ENCODE measurements at regions not wholly inside any gene's neighbourhood (a gene's known extent, or its start where the extent isn't known, plus 50 kb on each side); places are given as distances from the start of the nearest gene placed in this dataset.
"Not testable (repeated sequence)": the region's sequence is repeated elsewhere in the genome, so short reads cannot be mapped to it uniquely, and the experiment has no call there.

- no peak for DNase-seq
- no peaks in the 10 kb centered on the region for H3K4me1 ChIP-seq (ENCODE audit: control insufficient read depth, insufficient read depth, low read depth, low read length)
- no peak overlapping the region for H2BK12ac ChIP-seq (ENCODE audit: low read length in 2 of 2)
- no peaks in the 10 kb centered on the region for H3K27me3 ChIP-seq (ENCODE audit: control insufficient read depth in 1 of 2, insufficient read depth in 1 of 2, low read length in 2 of 2)
- H2BK120ac ChIP-seq (ENCODE audit: low read depth, low read length): no peak overlapping the region
- no peak overlapping the region for H4K91ac ChIP-seq (ENCODE audit: low read length)
- H3K4ac ChIP-seq (ENCODE audit: low read depth in 1 of 2, low read length in 2 of 2): no peak overlapping the region
- no peak overlapping the region for H4K8ac ChIP-seq (ENCODE audit: low read length)
- no peak overlapping the region for H3K18ac ChIP-seq (ENCODE audit: low read depth in 1 of 2, low read length in 2 of 2)
- no peak overlapping the region for H3K4me2 ChIP-seq (ENCODE audit: low read length, poor library complexity, severe bottlenecking)
- 100% methylated on average over 1 of the region's 1 CpG for WGBS
- H3K27ac ChIP-seq (ENCODE audit: low read length, poor library complexity, severe bottlenecking): no peak overlapping the region
- no peak overlapping the region for H3K23ac ChIP-seq (ENCODE audit: low read length in 2 of 2)
- H3K14ac ChIP-seq (ENCODE audit: low read length in 2 of 2): no peak overlapping the region
- H3K9me3 ChIP-seq (ENCODE audit: control insufficient read depth, low read length): no peaks in the 10 kb centered on the region
- no peak overlapping the region for H2AFZ ChIP-seq (ENCODE audit: low read depth, low read length)
- no peak overlapping the region for H2AK5ac ChIP-seq (ENCODE audit: low read length, severe bottlenecking)
- H2BK5ac ChIP-seq (ENCODE audit: low read depth, low read length, poor library complexity, severe bottlenecking): no peak overlapping the region
- no peak overlapping the region for H3K4me3 ChIP-seq (ENCODE audit: insufficient read depth in 1 of 2, low read depth in 1 of 2, low read length in 2 of 2)
- no peak overlapping the region for H3K9ac ChIP-seq (ENCODE audit: low read length)
- H3K36me3 ChIP-seq (ENCODE audit: control insufficient read depth in 1 of 2, insufficient read depth in 2 of 2, low read depth in 1 of 2, low read length in 2 of 2): no peaks in the 10 kb centered on the region
- no peak overlapping the region for H2BK15ac ChIP-seq (ENCODE audit: low read depth, poor library complexity, severe bottlenecking)
- no peaks in the 10 kb centered on the region for H3K79me1 ChIP-seq (replicated peaks; ENCODE audit: low read length, poor library complexity, severe bottlenecking)
Observed at GRCh38 chr18:38496222-38496793, 930.7 kb upstream of the CELF4 start.

GRCh38 chr18:38494065-38494464 lies 928.5 kb upstream of the CELF4 start:
- WGBS: 39% methylated on average over 2 of the region's 2 CpGs
- Histone ChIP-seq H2AK5ac (ENCODE audit: low read length, severe bottlenecking) (no peak overlapping the region), H3K18ac (ENCODE audit: low read depth in 1 of 2, low read length in 2 of 2) (no peak overlapping the region)

GRCh38 chr18:38491195-38491594 lies 925.6 kb upstream of the CELF4 start:
- H4K8ac ChIP-seq (ENCODE audit: low read length): no peak overlapping the region
- H2BK15ac ChIP-seq (ENCODE audit: low read depth, poor library complexity, severe bottlenecking): no peak overlapping the region
- H4K91ac ChIP-seq (ENCODE audit: low read length): no peak overlapping the region
- no peak overlapping the region for H2BK5ac ChIP-seq (ENCODE audit: low read depth, low read length, poor library complexity, severe bottlenecking)
- no peak overlapping the region for H3K4me2 ChIP-seq (ENCODE audit: low read length, poor library complexity, severe bottlenecking)
- 100% methylated on average over 3 of the region's 4 CpGs for WGBS
- H3K79me1 ChIP-seq (replicated peaks; ENCODE audit: low read length, poor library complexity, severe bottlenecking): no peaks in the 10 kb centered on the region
- no peaks in the 10 kb centered on the region for H3K36me3 ChIP-seq (ENCODE audit: control insufficient read depth in 1 of 2, insufficient read depth in 2 of 2, low read depth in 1 of 2, low read length in 2 of 2)
- H2AK5ac ChIP-seq (ENCODE audit: low read length, severe bottlenecking): no peak overlapping the region
- no peaks in the 10 kb centered on the region for H3K4me1 ChIP-seq (ENCODE audit: control insufficient read depth, insufficient read depth, low read depth, low read length)
- H3K27me3 ChIP-seq (ENCODE audit: control insufficient read depth in 1 of 2, insufficient read depth in 1 of 2, low read length in 2 of 2): no peaks in the 10 kb centered on the region
- H3K27ac ChIP-seq (ENCODE audit: low read length, poor library complexity, severe bottlenecking): no peak overlapping the region
- no peaks in the 10 kb centered on the region for H3K9me3 ChIP-seq (ENCODE audit: control insufficient read depth, low read length)
- no peak overlapping the region for H2AFZ ChIP-seq (ENCODE audit: low read depth, low read length)
- H3K9ac ChIP-seq (ENCODE audit: low read length): no peak overlapping the region
- H3K18ac ChIP-seq (ENCODE audit: low read depth in 1 of 2, low read length in 2 of 2): no peak overlapping the region
- no peak overlapping the region for H3K4ac ChIP-seq (ENCODE audit: low read depth in 1 of 2, low read length in 2 of 2)
- H3K4me3 ChIP-seq (ENCODE audit: insufficient read depth in 1 of 2, low read depth in 1 of 2, low read length in 2 of 2): no peak overlapping the region
- H2BK120ac ChIP-seq (ENCODE audit: low read depth, low read length): no peak overlapping the region
- no peak overlapping the region for H3K23ac ChIP-seq (ENCODE audit: low read length in 2 of 2)
- no peak overlapping the region for H2BK12ac ChIP-seq (ENCODE audit: low read length in 2 of 2)
- no peak for DNase-seq
- no peak overlapping the region for H3K14ac ChIP-seq (ENCODE audit: low read length in 2 of 2)

More at GRCh38 chr18:38494065-38494464, 928.5 kb upstream of the CELF4 start:
- H3K14ac ChIP-seq (ENCODE audit: low read length in 2 of 2): no peak overlapping the region
- no peak overlapping the region for H3K4ac ChIP-seq (ENCODE audit: low read depth in 1 of 2, low read length in 2 of 2)
- no peak overlapping the region for H2AFZ ChIP-seq (ENCODE audit: low read depth, low read length)
- H3K4me2 ChIP-seq (ENCODE audit: low read length, poor library complexity, severe bottlenecking): no peak overlapping the region
- no peak overlapping the region for H3K23ac ChIP-seq (ENCODE audit: low read length in 2 of 2)
- no peak overlapping the region for H2BK15ac ChIP-seq (ENCODE audit: low read depth, poor library complexity, severe bottlenecking)
- H3K36me3 ChIP-seq (ENCODE audit: control insufficient read depth in 1 of 2, insufficient read depth in 2 of 2, low read depth in 1 of 2, low read length in 2 of 2): no peaks in the 10 kb centered on the region
- no peak overlapping the region for H2BK5ac ChIP-seq (ENCODE audit: low read depth, low read length, poor library complexity, severe bottlenecking)
- no peak overlapping the region for H4K91ac ChIP-seq (ENCODE audit: low read length)
- H3K27ac ChIP-seq (ENCODE audit: low read length, poor library complexity, severe bottlenecking): no peak overlapping the region
- H3K9ac ChIP-seq (ENCODE audit: low read length): no peak overlapping the region
- no peaks in the 10 kb centered on the region for H3K27me3 ChIP-seq (ENCODE audit: control insufficient read depth in 1 of 2, insufficient read depth in 1 of 2, low read length in 2 of 2)
- no peak overlapping the region for H2BK12ac ChIP-seq (ENCODE audit: low read length in 2 of 2)
- no peaks in the 10 kb centered on the region for H3K9me3 ChIP-seq (ENCODE audit: control insufficient read depth, low read length)
- H4K8ac ChIP-seq (ENCODE audit: low read length): no peak overlapping the region
- no peaks in the 10 kb centered on the region for H3K79me1 ChIP-seq (replicated peaks; ENCODE audit: low read length, poor library complexity, severe bottlenecking)
- no peak overlapping the region for H3K4me3 ChIP-seq (ENCODE audit: insufficient read depth in 1 of 2, low read depth in 1 of 2, low read length in 2 of 2)
- H2BK120ac ChIP-seq (ENCODE audit: low read depth, low read length): no peak overlapping the region
- no peaks in the 10 kb centered on the region for H3K4me1 ChIP-seq (ENCODE audit: control insufficient read depth, insufficient read depth, low read depth, low read length)
- DNase-seq: no peak

GRCh38 chr18:38489721-38490120 lies 924.1 kb upstream of the CELF4 start:
- H3K9me3 ChIP-seq (ENCODE audit: control insufficient read depth, low read length); H2AFZ ChIP-seq (ENCODE audit: low read depth, low read length); H2BK12ac ChIP-seq (ENCODE audit: low read length in 2 of 2); H3K27ac ChIP-seq (ENCODE audit: low read length, poor library complexity, severe bottlenecking); H3K9ac ChIP-seq (ENCODE audit: low read length); H3K36me3 ChIP-seq (ENCODE audit: control insufficient read depth in 1 of 2, insufficient read depth in 2 of 2, low read depth in 1 of 2, low read length in 2 of 2); H3K18ac ChIP-seq (ENCODE audit: low read depth in 1 of 2, low read length in 2 of 2); H2BK5ac ChIP-seq (ENCODE audit: low read depth, low read length, poor library complexity, severe bottlenecking); H3K4ac ChIP-seq (ENCODE audit: low read depth in 1 of 2, low read length in 2 of 2); DNase-seq; H3K23ac ChIP-seq (ENCODE audit: low read length in 2 of 2); H4K8ac ChIP-seq (ENCODE audit: low read length); H3K79me1 ChIP-seq (replicated peaks; ENCODE audit: low read length, poor library complexity, severe bottlenecking); H2AK5ac ChIP-seq (ENCODE audit: low read length, severe bottlenecking); H2BK120ac ChIP-seq (ENCODE audit: low read depth, low read length); H3K4me1 ChIP-seq (ENCODE audit: control insufficient read depth, insufficient read depth, low read depth, low read length); H3K4me2 ChIP-seq (ENCODE audit: low read length, poor library complexity, severe bottlenecking); H2BK15ac ChIP-seq (ENCODE audit: low read depth, poor library complexity, severe bottlenecking); H3K27me3 ChIP-seq (ENCODE audit: control insufficient read depth in 1 of 2, insufficient read depth in 1 of 2, low read length in 2 of 2); H3K4me3 ChIP-seq (ENCODE audit: insufficient read depth in 1 of 2, low read depth in 1 of 2, low read length in 2 of 2); H4K91ac ChIP-seq (ENCODE audit: low read length); H3K14ac ChIP-seq (ENCODE audit: low read length in 2 of 2): not testable (repeated sequence)
- WGBS: 66% methylated on average over 8 of the region's 8 CpGs
